ENCODE measurements at regions not wholly inside any gene's neighbourhood (a gene's known extent, or its start where the extent isn't known, plus 50 kb on each side); places are given as distances from the start of the nearest gene placed in this dataset.

DNA sequence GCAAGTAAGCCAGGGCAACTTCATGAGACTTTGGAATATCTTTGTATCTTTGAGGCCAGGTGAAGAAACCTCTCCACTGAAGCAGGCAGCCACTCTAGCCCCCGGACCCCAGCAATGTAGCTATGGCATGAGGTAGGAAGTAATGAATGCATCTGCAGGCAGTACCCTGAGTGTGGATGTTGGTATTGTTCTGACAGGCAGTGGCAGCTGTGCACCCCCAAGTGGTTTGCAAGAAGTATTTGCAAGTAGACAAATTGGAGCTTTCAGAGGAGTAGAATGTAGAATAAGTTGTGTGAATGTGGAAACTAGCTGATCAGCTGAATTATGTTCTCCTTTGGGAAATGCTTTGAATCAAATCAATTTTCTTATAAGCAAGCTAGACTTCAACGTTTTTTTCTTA is 194.4 kb upstream of the PGR start (continued):
- TF ChIP-seq, protein P1, sequence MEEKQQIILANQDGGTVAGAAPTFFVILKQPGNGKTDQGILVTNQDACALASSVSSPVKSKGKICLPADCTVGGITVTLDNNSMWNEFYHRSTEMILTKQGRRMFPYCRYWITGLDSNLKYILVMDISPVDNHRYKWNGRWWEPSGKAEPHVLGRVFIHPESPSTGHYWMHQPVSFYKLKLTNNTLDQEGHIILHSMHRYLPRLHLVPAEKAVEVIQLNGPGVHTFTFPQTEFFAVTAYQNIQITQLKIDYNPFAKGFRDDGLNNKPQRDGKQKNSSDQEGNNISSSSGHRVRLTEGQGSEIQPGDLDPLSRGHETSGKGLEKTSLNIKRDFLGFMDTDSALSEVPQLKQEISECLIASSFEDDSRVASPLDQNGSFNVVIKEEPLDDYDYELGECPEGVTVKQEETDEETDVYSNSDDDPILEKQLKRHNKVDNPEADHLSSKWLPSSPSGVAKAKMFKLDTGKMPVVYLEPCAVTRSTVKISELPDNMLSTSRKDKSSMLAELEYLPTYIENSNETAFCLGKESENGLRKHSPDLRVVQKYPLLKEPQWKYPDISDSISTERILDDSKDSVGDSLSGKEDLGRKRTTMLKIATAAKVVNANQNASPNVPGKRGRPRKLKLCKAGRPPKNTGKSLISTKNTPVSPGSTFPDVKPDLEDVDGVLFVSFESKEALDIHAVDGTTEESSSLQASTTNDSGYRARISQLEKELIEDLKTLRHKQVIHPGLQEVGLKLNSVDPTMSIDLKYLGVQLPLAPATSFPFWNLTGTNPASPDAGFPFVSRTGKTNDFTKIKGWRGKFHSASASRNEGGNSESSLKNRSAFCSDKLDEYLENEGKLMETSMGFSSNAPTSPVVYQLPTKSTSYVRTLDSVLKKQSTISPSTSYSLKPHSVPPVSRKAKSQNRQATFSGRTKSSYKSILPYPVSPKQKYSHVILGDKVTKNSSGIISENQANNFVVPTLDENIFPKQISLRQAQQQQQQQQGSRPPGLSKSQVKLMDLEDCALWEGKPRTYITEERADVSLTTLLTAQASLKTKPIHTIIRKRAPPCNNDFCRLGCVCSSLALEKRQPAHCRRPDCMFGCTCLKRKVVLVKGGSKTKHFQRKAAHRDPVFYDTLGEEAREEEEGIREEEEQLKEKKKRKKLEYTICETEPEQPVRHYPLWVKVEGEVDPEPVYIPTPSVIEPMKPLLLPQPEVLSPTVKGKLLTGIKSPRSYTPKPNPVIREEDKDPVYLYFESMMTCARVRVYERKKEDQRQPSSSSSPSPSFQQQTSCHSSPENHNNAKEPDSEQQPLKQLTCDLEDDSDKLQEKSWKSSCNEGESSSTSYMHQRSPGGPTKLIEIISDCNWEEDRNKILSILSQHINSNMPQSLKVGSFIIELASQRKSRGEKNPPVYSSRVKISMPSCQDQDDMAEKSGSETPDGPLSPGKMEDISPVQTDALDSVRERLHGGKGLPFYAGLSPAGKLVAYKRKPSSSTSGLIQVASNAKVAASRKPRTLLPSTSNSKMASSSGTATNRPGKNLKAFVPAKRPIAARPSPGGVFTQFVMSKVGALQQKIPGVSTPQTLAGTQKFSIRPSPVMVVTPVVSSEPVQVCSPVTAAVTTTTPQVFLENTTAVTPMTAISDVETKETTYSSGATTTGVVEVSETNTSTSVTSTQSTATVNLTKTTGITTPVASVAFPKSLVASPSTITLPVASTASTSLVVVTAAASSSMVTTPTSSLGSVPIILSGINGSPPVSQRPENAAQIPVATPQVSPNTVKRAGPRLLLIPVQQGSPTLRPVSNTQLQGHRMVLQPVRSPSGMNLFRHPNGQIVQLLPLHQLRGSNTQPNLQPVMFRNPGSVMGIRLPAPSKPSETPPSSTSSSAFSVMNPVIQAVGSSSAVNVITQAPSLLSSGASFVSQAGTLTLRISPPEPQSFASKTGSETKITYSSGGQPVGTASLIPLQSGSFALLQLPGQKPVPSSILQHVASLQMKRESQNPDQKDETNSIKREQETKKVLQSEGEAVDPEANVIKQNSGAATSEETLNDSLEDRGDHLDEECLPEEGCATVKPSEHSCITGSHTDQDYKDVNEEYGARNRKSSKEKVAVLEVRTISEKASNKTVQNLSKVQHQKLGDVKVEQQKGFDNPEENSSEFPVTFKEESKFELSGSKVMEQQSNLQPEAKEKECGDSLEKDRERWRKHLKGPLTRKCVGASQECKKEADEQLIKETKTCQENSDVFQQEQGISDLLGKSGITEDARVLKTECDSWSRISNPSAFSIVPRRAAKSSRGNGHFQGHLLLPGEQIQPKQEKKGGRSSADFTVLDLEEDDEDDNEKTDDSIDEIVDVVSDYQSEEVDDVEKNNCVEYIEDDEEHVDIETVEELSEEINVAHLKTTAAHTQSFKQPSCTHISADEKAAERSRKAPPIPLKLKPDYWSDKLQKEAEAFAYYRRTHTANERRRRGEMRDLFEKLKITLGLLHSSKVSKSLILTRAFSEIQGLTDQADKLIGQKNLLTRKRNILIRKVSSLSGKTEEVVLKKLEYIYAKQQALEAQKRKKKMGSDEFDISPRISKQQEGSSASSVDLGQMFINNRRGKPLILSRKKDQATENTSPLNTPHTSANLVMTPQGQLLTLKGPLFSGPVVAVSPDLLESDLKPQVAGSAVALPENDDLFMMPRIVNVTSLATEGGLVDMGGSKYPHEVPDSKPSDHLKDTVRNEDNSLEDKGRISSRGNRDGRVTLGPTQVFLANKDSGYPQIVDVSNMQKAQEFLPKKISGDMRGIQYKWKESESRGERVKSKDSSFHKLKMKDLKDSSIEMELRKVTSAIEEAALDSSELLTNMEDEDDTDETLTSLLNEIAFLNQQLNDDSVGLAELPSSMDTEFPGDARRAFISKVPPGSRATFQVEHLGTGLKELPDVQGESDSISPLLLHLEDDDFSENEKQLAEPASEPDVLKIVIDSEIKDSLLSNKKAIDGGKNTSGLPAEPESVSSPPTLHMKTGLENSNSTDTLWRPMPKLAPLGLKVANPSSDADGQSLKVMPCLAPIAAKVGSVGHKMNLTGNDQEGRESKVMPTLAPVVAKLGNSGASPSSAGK (IDR thresholded peaks at IDR 0.05) = no peak
- no peak for TF ChIP-seq EHMT2 (IDR thresholded peaks at IDR 0.05)
- no peak for TF ChIP-seq ATF1 (CRISPR knock-in tag; IDR thresholded peaks at IDR 0.05)
- TF ChIP-seq ATF1 (tag; IDR thresholded peaks at IDR 0.05) = no peak
- no peak for TF ChIP-seq YBX1 (IDR thresholded peaks at IDR 0.05)
- no peak for TF ChIP-seq FUS (optimal IDR thresholded peaks at IDR 0.05; ENCODE audit: low read depth, low read length)
- TF ChIP-seq POLR3A (IDR thresholded peaks at IDR 0.05; ENCODE audit: borderline replicate concordance, extremely low read depth, insufficient read depth, insufficient read length) = no peak
- TF ChIP-seq ZFP1 (CRISPR knock-in tag; IDR thresholded peaks at IDR 0.05) = no peak
- no peak for TF ChIP-seq POLR2AphosphoS2 (IDR thresholded peaks at IDR 0.05; ENCODE audit: low read length)
- TF ChIP-seq ZNF830 (CRISPR knock-in tag; IDR thresholded peaks at IDR 0.05) = no peak
- TF ChIP-seq ZSCAN29 (IDR thresholded peaks at IDR 0.05) = no peak
- no peak for TF ChIP-seq FOXP4 (CRISPR knock-in tag; IDR thresholded peaks at IDR 0.05; ENCODE audit: borderline replicate concordance)
